Suprapubic skin (tissue), 4 donors: ENCODE measurements at regions not wholly inside any gene's neighbourhood (a gene's known extent, or its start where the extent isn't known, plus 50 kb on each side); places are given as distances from the start of the nearest gene placed in this dataset.

Source experiments
- DNase-seq, 2 donors: peaks; one replicate each; pipeline ENCODE4 v3.0.0-alpha.2; 2019; ENCODE audit warnings: low spot score in 2 of 2
- H3K27ac ChIP-seq: fragments of 200-600 bp; sonication (generic); one replicate; pipeline ENCODE4 v1.5.1; 2019
- H3K27me3 ChIP-seq: fragments of 200-600 bp; sonication (generic); one replicate; pipeline ENCODE4 v1.5.1; 2019
- H3K36me3 ChIP-seq: fragments of 200-600 bp; sonication (generic); one replicate; pipeline ENCODE4 v1.5.1; 2019
- H3K4me1 ChIP-seq: fragments of 200-600 bp; sonication (generic); one replicate; pipeline ENCODE4 v1.5.1; 2019
- H3K4me3 ChIP-seq: fragments of 200-600 bp; sonication (generic); one replicate; pipeline ENCODE4 v1.5.1; 2019; ENCODE audit warnings: mild to moderate bottlenecking
- H3K9me3 ChIP-seq: fragments of 200-600 bp; sonication (generic); one replicate; pipeline ENCODE4 v1.5.1; 2019
- EP300 ChIP-seq: sonication (generic); formaldehyde crosslinking; IDR thresholded peaks from one replicate; pipeline ENCODE4 v1.6.1; 2017; ENCODE audit warnings: antibody characterized with exemption
- POLR2A ChIP-seq, 2 donors: fragments of 450-650 bp; IDR thresholded peaks; one replicate each; pipeline ENCODE4 v1.6.1; 2017; ENCODE audit warnings: antibody characterized with exemption in 2 of 2, mild to moderate bottlenecking in 2 of 2, moderate library complexity in 2 of 2
- POLR2AphosphoS5 ChIP-seq, 3 donors: sonication (generic); formaldehyde crosslinking; IDR thresholded peaks; one replicate each; pipeline ENCODE4 v1.6.1; 2017; ENCODE audit warnings: antibody characterized with exemption in 3 of 3
- WGBS: methylation state at CpG from one replicate; pipeline ENCODE4 v1.1.5; 2018; 5-methylcytosine and 5-hydroxymethylcytosine counted together
- TF ChIP-seq, protein P1 (sequence below), 2 donors: fragments of 200-600 bp in 1 of 2; fragments of 450-650 bp in 1 of 2; sonication (generic) in 1 of 2; IDR thresholded peaks; one replicate each; pipeline ENCODE4 v1.5.1; 2016 to 2019; ENCODE audit warnings: antibody characterized with exemption in 2 of 2, mild to moderate bottlenecking in 1 of 2, moderate library complexity in 1 of 2

GRCh38 chr7:10838228-10838627 lies 135.4 kb upstream of the PHF14 start:
- Histone ChIP-seq H3K4me1 (no peaks in the 10 kb centered on the region), H3K9me3 (no peaks in the 10 kb centered on the region), H3K27ac (no peak overlapping the region), H3K4me3 (no peak overlapping the region), H3K36me3 (no peaks in the 10 kb centered on the region), H3K27me3 (no peaks in the 10 kb centered on the region)
- 59% methylated on average over 1 of the region's 1 CpG for WGBS
- no peak for DNase-seq
- TF ChIP-seq EP300 = no peak
- TF ChIP-seq, protein P1, sequence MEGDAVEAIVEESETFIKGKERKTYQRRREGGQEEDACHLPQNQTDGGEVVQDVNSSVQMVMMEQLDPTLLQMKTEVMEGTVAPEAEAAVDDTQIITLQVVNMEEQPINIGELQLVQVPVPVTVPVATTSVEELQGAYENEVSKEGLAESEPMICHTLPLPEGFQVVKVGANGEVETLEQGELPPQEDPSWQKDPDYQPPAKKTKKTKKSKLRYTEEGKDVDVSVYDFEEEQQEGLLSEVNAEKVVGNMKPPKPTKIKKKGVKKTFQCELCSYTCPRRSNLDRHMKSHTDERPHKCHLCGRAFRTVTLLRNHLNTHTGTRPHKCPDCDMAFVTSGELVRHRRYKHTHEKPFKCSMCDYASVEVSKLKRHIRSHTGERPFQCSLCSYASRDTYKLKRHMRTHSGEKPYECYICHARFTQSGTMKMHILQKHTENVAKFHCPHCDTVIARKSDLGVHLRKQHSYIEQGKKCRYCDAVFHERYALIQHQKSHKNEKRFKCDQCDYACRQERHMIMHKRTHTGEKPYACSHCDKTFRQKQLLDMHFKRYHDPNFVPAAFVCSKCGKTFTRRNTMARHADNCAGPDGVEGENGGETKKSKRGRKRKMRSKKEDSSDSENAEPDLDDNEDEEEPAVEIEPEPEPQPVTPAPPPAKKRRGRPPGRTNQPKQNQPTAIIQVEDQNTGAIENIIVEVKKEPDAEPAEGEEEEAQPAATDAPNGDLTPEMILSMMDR (IDR thresholded peaks at IDR 0.05) = no peak
- TF ChIP-seq POLR2AphosphoS5 (IDR thresholded peaks at IDR 0.05) = no peak
- TF ChIP-seq POLR2A (IDR thresholded peaks at IDR 0.05) = no peak

GRCh38 chr7:10845225-10845624 lies 128.4 kb upstream of the PHF14 start:
- Histone ChIP-seq H3K27me3 (no peaks in the 10 kb centered on the region), H3K36me3 (no peaks in the 10 kb centered on the region), H3K4me3 (no peak overlapping the region), H3K4me1 (no peaks in the 10 kb centered on the region), H3K9me3 (no peaks in the 10 kb centered on the region), H3K27ac (no peak overlapping the region)
- no peak for DNase-seq
- TF ChIP-seq POLR2A (IDR thresholded peaks at IDR 0.05) (no peak), EP300 (no peak), POLR2AphosphoS5 (IDR thresholded peaks at IDR 0.05) (no peak)
- TF ChIP-seq, protein P1 (IDR thresholded peaks at IDR 0.05) = no peak
- WGBS = 30% methylated on average over 2 of the region's 2 CpGs

DNA sequence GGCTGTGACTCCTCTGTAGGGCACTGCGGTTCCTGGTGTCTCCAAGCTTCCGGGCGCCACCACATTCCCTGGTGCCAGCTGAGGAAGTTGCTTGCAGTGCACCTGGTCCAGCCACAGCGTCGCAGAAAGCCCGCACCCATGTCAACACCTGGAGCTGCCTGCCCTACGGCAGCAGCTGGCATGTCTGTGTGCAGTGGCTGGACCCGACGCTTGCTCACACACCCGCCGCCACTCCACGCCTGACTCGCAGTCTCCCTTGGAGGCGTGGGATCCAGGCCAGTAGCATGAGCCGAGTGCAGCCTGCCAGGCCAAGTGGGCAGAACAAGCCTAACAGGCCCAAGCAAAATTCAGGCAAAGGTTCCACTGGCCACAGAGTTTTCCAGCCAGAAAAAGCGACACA lies 118.1 kb upstream of the PHF14 start:
- no peaks in the 10 kb centered on the region for H3K4me1 ChIP-seq
- no peak overlapping the region for H3K27ac ChIP-seq
- H3K4me3 ChIP-seq = no peak overlapping the region
- H3K9me3 ChIP-seq = no peaks in the 10 kb centered on the region
- 80% methylated on average over 10 of the region's 16 CpGs for WGBS
- no peak for DNase-seq
- TF ChIP-seq, protein P1 (IDR thresholded peaks at IDR 0.05) = no peak
- TF ChIP-seq POLR2A (IDR thresholded peaks at IDR 0.05) (no peak), EP300 (no peak)
- no peaks in the 10 kb centered on the region for H3K36me3 ChIP-seq
- H3K27me3 ChIP-seq = no peaks in the 10 kb centered on the region

DNA sequence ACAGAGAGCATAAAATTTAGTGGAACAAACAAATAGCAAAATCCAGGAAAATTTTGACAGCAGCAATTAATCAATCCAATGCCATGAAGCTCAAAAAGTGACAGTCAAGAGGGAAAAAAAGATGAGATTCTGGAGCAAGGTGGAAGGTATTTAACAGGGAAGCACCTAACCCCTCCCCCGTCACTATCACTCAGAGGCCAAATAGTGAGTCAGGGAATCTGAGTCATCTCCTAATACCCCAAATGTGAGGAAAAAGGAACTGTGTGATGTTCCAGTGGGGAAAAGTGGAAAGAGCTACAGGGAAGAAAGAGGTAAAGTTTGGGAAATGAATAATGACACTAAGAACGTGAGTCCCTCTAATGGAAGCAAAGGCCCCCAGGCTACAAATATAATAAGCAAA lies 113.2 kb upstream of the PHF14 start:
- 33% methylated on average over 2 of the region's 2 CpGs for WGBS

GRCh38 chr7:10863476-10863875 lies 110.2 kb upstream of the PHF14 start:
- 88% methylated on average over 7 of the region's 7 CpGs for WGBS
- no peak for TF ChIP-seq POLR2AphosphoS5 (IDR thresholded peaks at IDR 0.05)
- TF ChIP-seq, protein P1 (IDR thresholded peaks at IDR 0.05) = no peak
- no peak for TF ChIP-seq EP300

More for the DNA sequence above, 113.2 kb upstream of the PHF14 start:
- Histone ChIP-seq H3K36me3 (no peaks in the 10 kb centered on the region), H3K27me3 (no peaks in the 10 kb centered on the region), H3K9me3 (no peaks in the 10 kb centered on the region), H3K4me3 (no peak overlapping the region), H3K27ac (no peak overlapping the region), H3K4me1 (no peaks in the 10 kb centered on the region)
- DNase-seq = no peak
- TF ChIP-seq, protein P1 (IDR thresholded peaks at IDR 0.05) = no peak
- TF ChIP-seq POLR2A (IDR thresholded peaks at IDR 0.05) (no peak), POLR2AphosphoS5 (IDR thresholded peaks at IDR 0.05) (no peak), EP300 (no peak)

More at GRCh38 chr7:10863476-10863875, 110.2 kb upstream of the PHF14 start:
- no peak for DNase-seq
- Histone ChIP-seq H3K4me1 (no peaks in the 10 kb centered on the region), H3K4me3 (no peak overlapping the region), H3K27ac (no peak overlapping the region), H3K27me3 (no peaks in the 10 kb centered on the region), H3K9me3 (no peaks in the 10 kb centered on the region), H3K36me3 (no peaks in the 10 kb centered on the region)
